ENCODE measurements at regions not wholly inside any gene's neighbourhood (a gene's known extent, or its start where the extent isn't known, plus 50 kb on each side); places are given as distances from the start of the nearest gene placed in this dataset.

GRCh38 chr10:9535744-9536143, 1481.3 kb downstream of the GATA3 start:
- TF ChIP-seq SNAI2 (CRISPR knock-in tag; IDR thresholded peaks at IDR 0.05): no peak
- no peak for TF ChIP-seq ARNTL (CRISPR knock-in tag; IDR thresholded peaks at IDR 0.05; ENCODE audit: borderline replicate concordance, low read depth)
- no peak for TF ChIP-seq ZFP3 (CRISPR knock-in tag; IDR thresholded peaks at IDR 0.05)
- no peak for TF ChIP-seq TSHZ2 (CRISPR knock-in tag; IDR thresholded peaks at IDR 0.05)
- TF ChIP-seq ZFP30 (CRISPR knock-in tag; IDR thresholded peaks at IDR 0.05): no peak
- no peak for TF ChIP-seq CREB5 (CRISPR knock-in tag; IDR thresholded peaks at IDR 0.05; ENCODE audit: low read depth)
- TF ChIP-seq ZC3H10 (CRISPR knock-in tag; IDR thresholded peaks at IDR 0.05): no peak
- TF ChIP-seq RARB (CRISPR knock-in tag; IDR thresholded peaks at IDR 0.05): no peak
- TF ChIP-seq ZNF70 (CRISPR knock-in tag; IDR thresholded peaks at IDR 0.05): no peak
